C4-2B (cell line): ENCODE measurements at regions not wholly inside any gene's neighbourhood (a gene's known extent, or its start where the extent isn't known, plus 50 kb on each side); places are given as distances from the start of the nearest gene placed in this dataset.

Experiments used
- H3K27ac ChIP-seq: fragments of 450-650 bp; 2 replicates; pipeline ENCODE4 v1.5.1; 2017
- ZFX ChIP-seq: fragments of 450-650 bp; IDR thresholded peaks from 2 replicates; pipeline ENCODE4 v1.6.1; 2017
- TF ChIP-seq, protein P1 (sequence below): fragments of 450-650 bp; conservative IDR thresholded peaks from 2 replicates; pipeline ENCODE4 v1.5.1; 2017; ENCODE audit warnings: mild to moderate bottlenecking

- no peak for TF ChIP-seq ZFX
- TF ChIP-seq, protein P1, sequence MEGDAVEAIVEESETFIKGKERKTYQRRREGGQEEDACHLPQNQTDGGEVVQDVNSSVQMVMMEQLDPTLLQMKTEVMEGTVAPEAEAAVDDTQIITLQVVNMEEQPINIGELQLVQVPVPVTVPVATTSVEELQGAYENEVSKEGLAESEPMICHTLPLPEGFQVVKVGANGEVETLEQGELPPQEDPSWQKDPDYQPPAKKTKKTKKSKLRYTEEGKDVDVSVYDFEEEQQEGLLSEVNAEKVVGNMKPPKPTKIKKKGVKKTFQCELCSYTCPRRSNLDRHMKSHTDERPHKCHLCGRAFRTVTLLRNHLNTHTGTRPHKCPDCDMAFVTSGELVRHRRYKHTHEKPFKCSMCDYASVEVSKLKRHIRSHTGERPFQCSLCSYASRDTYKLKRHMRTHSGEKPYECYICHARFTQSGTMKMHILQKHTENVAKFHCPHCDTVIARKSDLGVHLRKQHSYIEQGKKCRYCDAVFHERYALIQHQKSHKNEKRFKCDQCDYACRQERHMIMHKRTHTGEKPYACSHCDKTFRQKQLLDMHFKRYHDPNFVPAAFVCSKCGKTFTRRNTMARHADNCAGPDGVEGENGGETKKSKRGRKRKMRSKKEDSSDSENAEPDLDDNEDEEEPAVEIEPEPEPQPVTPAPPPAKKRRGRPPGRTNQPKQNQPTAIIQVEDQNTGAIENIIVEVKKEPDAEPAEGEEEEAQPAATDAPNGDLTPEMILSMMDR: no peak
- no peak overlapping the region for H3K27ac ChIP-seq
Measured at GRCh38 chr3:56887402-56888025, 85.8 kb upstream of the ARHGEF3 start.

GRCh38 chr3:56886314-56886713 lies 84.6 kb upstream of the ARHGEF3 start:
- TF ChIP-seq ZFX: no peak
- TF ChIP-seq, protein P1: no peak
- H3K27ac ChIP-seq: no peak overlapping the region

GRCh38 chr3:56885879-56886278 lies 84.1 kb upstream of the ARHGEF3 start:
- no peak overlapping the region for H3K27ac ChIP-seq
- TF ChIP-seq, protein P1: no peak
- no peak for TF ChIP-seq ZFX

GRCh38 chr3:56885453-56885852 lies 83.7 kb upstream of the ARHGEF3 start:
- TF ChIP-seq, protein P1: no peak
- no peak for TF ChIP-seq ZFX
- H3K27ac ChIP-seq: no peak overlapping the region

DNA sequence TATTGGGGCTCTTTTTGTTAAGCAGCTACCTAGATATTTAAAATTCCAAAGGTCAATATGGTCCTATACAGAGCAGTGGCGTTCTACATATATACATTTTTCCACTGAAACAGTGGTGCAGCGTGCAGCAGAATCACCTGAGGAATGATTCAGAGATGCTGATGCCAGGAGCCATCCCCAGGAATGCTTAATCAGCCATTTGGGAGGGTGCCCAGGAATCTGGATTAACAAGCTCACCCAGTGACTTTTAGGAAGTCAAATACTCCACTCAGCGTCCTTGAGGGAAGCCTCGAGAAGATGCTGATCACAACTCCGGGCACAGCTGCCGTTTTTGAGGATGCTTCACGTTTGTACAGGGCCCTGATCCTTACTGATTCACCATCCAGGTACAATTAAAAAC lies 82.6 kb upstream of the ARHGEF3 start:
- TF ChIP-seq, protein P1: no peak
- no peak for TF ChIP-seq ZFX

GRCh38 chr3:56883828-56884227 lies 82.1 kb upstream of the ARHGEF3 start:
- H3K27ac ChIP-seq: no peak overlapping the region
- TF ChIP-seq, protein P1: no peak
- TF ChIP-seq ZFX: no peak

More for the DNA sequence above, 82.6 kb upstream of the ARHGEF3 start:
- no peak overlapping the region for H3K27ac ChIP-seq

- TF ChIP-seq ZFX: no peak
- TF ChIP-seq, protein P1: no peak
Measured at GRCh38 chr3:56882896-56883295, 81.1 kb upstream of the ARHGEF3 start.

More at GRCh38 chr3:56882896-56883295, 81.1 kb upstream of the ARHGEF3 start:
- H3K27ac ChIP-seq: no peak overlapping the region
